Loucy (cell line): ENCODE measurements at regions not wholly inside any gene's neighbourhood (a gene's known extent, or its start where the extent isn't known, plus 50 kb on each side); places are given as distances from the start of the nearest gene placed in this dataset.

Source experiments
- H2AFZ ChIP-seq: fragments of 200-600 bp; sonication (generic); 2 replicates; pipeline ENCODE4 v1.6.0; 2016; ENCODE audit warnings: antibody characterized with exemption, mild to moderate bottlenecking, low read length, moderate library complexity
- H3F3A ChIP-seq: fragments of 200-600 bp; 2 replicates; pipeline ENCODE4 v1.6.0; 2016; ENCODE audit warnings: antibody characterized with exemption, low read depth, mild to moderate bottlenecking
- H3K27me3 ChIP-seq: fragments of 200-600 bp; sonication (generic); 2 replicates; pipeline ENCODE4 v1.6.1; 2014; ENCODE audit warnings: low read length, mild to moderate bottlenecking; ENCODE audit not compliant: insufficient read depth, poor library complexity, severe bottlenecking
- H3K36me3 ChIP-seq: fragments of 200-600 bp; sonication (generic); 2 replicates; pipeline ENCODE4 v1.6.1; 2016; ENCODE audit warnings: low read length; ENCODE audit not compliant: insufficient read depth
- H3K4me1 ChIP-seq: fragments of 200-600 bp; sonication (generic); 2 replicates; pipeline ENCODE4 v1.5.1; 2014; ENCODE audit warnings: low read length, mild to moderate bottlenecking; ENCODE audit not compliant: insufficient read depth, poor library complexity, severe bottlenecking
- H3K4me2 ChIP-seq: fragments of 200-600 bp; sonication (generic); 2 replicates; pipeline ENCODE4 v1.6.0; 2014; ENCODE audit warnings: antibody characterized with exemption, low read length, low read depth, mild to moderate bottlenecking; ENCODE audit not compliant: poor library complexity, severe bottlenecking
- H3K4me3 ChIP-seq: fragments of 200-600 bp; sonication (generic); 2 replicates; pipeline ENCODE4 v1.5.1; 2014; ENCODE audit warnings: low read length, mild to moderate bottlenecking, mixed read lengths; ENCODE audit not compliant: poor library complexity, severe bottlenecking
- H3K79me2 ChIP-seq: fragments of 200-600 bp; sonication (generic); 2 replicates; pipeline ENCODE4 v1.6.1; 2014; ENCODE audit warnings: low read length; ENCODE audit not compliant: insufficient read depth
- H3K9ac ChIP-seq: fragments of 200-600 bp; sonication (generic); 2 replicates; pipeline ENCODE4 v1.6.0; 2014; ENCODE audit warnings: mild to moderate bottlenecking, low read depth, low read length, moderate library complexity; ENCODE audit not compliant: poor library complexity, severe bottlenecking
- H3K9me2 ChIP-seq: fragments of 200-600 bp; sonication (generic); replicated peaks from 2 replicates; pipeline ENCODE4 v1.6.1; 2016; ENCODE audit warnings: low read depth, low read length, mixed read lengths
- H3K9me3 ChIP-seq: fragments of 200-600 bp; sonication (generic); 2 replicates; pipeline ENCODE4 v1.6.1; 2014; ENCODE audit warnings: mild to moderate bottlenecking, antibody characterized with exemption, low read length, low read depth; ENCODE audit not compliant: insufficient read depth
- H4K20me1 ChIP-seq: fragments of 200-600 bp; sonication (generic); 2 replicates; pipeline ENCODE4 v1.6.0; 2014; ENCODE audit warnings: antibody characterized with exemption, low read length, mild to moderate bottlenecking; ENCODE audit not compliant: insufficient read depth, poor library complexity, severe bottlenecking
- CTCF ChIP-seq: fragments of 200-600 bp; sonication (generic); conservative IDR thresholded peaks from 2 replicates; pipeline ENCODE4 v1.5.1; 2014; ENCODE audit warnings: mild to moderate bottlenecking, antibody characterized with exemption, low read length
- EZH2phosphoT487 ChIP-seq: fragments of 200-600 bp; IDR thresholded peaks from 2 replicates; pipeline ENCODE4 v1.6.1; 2018; ENCODE audit warnings: antibody characterized with exemption, mild to moderate bottlenecking, moderate library complexity, borderline replicate concordance

DNA sequence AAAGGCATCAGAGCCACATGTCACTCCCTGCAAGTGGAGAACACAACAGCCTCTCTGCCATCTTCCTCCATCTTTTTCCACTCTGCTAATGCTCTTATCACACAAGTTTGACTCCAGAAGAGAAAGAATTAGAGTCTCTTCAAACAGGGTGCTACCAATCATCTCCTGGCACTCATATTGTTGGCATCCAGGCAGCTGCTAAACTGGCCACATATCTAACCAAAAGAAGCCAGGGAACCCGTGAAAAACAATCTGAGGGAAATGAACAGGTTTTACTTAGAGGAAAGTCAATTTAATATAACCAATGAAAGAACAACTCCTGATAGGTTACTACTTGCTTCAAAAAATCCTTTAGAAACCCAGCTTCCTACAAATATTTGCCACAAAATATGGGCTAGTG is 117.2 kb downstream of the SLC25A46 start:
- H4K20me1 ChIP-seq, result no peaks in the 10 kb centered on the region
- H3K9ac ChIP-seq, result no peak overlapping the region
- no peak overlapping the region for H3K4me3 ChIP-seq
- peaks cover 13% of the 10 kb centered on the region for H3K4me1 ChIP-seq
- H3K4me2 ChIP-seq, result no peak overlapping the region
- no peaks in the 10 kb centered on the region for H3K9me3 ChIP-seq
- H3K27me3 ChIP-seq, result no peaks in the 10 kb centered on the region
- H3K79me2 ChIP-seq, result no peaks in the 10 kb centered on the region
- no peaks in the 10 kb centered on the region for H3K9me2 ChIP-seq
- no peaks in the 10 kb centered on the region for H3K36me3 ChIP-seq
- TF ChIP-seq EZH2phosphoT487, result no peak
- TF ChIP-seq CTCF, result no peak
- no peaks in the 10 kb centered on the region for H3F3A ChIP-seq
- no peak overlapping the region for H2AFZ ChIP-seq

- Histone ChIP-seq H3K79me2 (no peaks in the 10 kb centered on the region), H3F3A (no peaks in the 10 kb centered on the region)
Measured at GRCh38 chr5:110865400-110866094, 126.7 kb downstream of the SLC25A46 start.

GRCh38 chr5:110869927-110870326 is 131.1 kb downstream of the SLC25A46 start:
- Histone ChIP-seq H3K4me1 (no peaks in the 10 kb centered on the region), H3K27me3 (no peaks in the 10 kb centered on the region), H4K20me1 (no peaks in the 10 kb centered on the region), H3K9ac (no peak overlapping the region), H3K4me2 (no peak overlapping the region), H2AFZ (no peak overlapping the region), H3F3A (no peaks in the 10 kb centered on the region), H3K4me3 (no peak overlapping the region), H3K9me3 (no peaks in the 10 kb centered on the region), H3K36me3 (no peaks in the 10 kb centered on the region), H3K79me2 (no peaks in the 10 kb centered on the region), H3K9me2 (no peaks in the 10 kb centered on the region)
- TF ChIP-seq CTCF (no peak), EZH2phosphoT487 (no peak)

More at GRCh38 chr5:110865400-110866094, 126.7 kb downstream of the SLC25A46 start:
- Histone ChIP-seq H2AFZ (no peak overlapping the region), H3K4me1 (peaks cover 6% of the 10 kb centered on the region), H3K27me3 (no peaks in the 10 kb centered on the region), H3K9me3 (no peaks in the 10 kb centered on the region), H3K4me3 (no peak overlapping the region), H3K9ac (no peak overlapping the region), H3K36me3 (no peaks in the 10 kb centered on the region), H3K9me2 (no peaks in the 10 kb centered on the region), H4K20me1 (no peaks in the 10 kb centered on the region), H3K4me2 (no peak overlapping the region)
- TF ChIP-seq EZH2phosphoT487, result no peak
- TF ChIP-seq CTCF, result peak; percentile 64
